Type B pancreatic cell (in vitro differentiated cells): ENCODE measurements at regions not wholly inside any gene's neighbourhood (a gene's known extent, or its start where the extent isn't known, plus 50 kb on each side); places are given as distances from the start of the nearest gene placed in this dataset.

ENCODE experiments used
- DNase-seq: peaks from one replicate; pipeline ENCODE4 v3.0.0; 2021; ENCODE audit warnings: mixed read lengths; ENCODE audit not compliant: unreplicated experiment; ENCODE audit errors: extremely low spot score
- H3K27ac Mint-ChIP-seq: 2 replicates; pipeline ENCODE4 v1.8.0; 2021; ENCODE audit warnings: mild to moderate bottlenecking, mixed read lengths
- H3K27me3 Mint-ChIP-seq: 2 replicates; pipeline ENCODE4 v1.8.0; 2021; ENCODE audit warnings: mixed read lengths
- H3K36me3 Mint-ChIP-seq: 2 replicates; pipeline ENCODE4 v1.8.0; 2021; ENCODE audit warnings: mixed read lengths
- H3K4me1 Mint-ChIP-seq: one replicate; pipeline ENCODE4 v1.8.0; 2021; ENCODE audit warnings: mixed read lengths; ENCODE audit not compliant: unreplicated experiment
- H3K4me3 Mint-ChIP-seq: 2 replicates; pipeline ENCODE4 v1.8.0; 2021; ENCODE audit warnings: mild to moderate bottlenecking, mixed read lengths
- H3K9me3 Mint-ChIP-seq: 2 replicates; pipeline ENCODE4 v1.8.0; 2021; ENCODE audit warnings: mixed read lengths
- CTCF ChIP-seq: fragments of 200-600 bp; sonication (generic); conservative IDR thresholded peaks from 2 replicates; pipeline ENCODE4 v1.5.0; 2021; ENCODE audit warnings: antibody characterized with exemption, mild to moderate bottlenecking

GRCh38 chr3:146948186-146948585, 343.0 kb upstream of the PLSCR5 start:
- no peak for DNase-seq
- TF ChIP-seq CTCF: no peak
- H3K9me3 Mint-ChIP-seq: no peaks in the 10 kb centered on the region
- H3K4me3 Mint-ChIP-seq: no peak overlapping the region
- no peaks in the 10 kb centered on the region for H3K4me1 Mint-ChIP-seq
- no peaks in the 10 kb centered on the region for H3K36me3 Mint-ChIP-seq
- H3K27me3 Mint-ChIP-seq: no peaks in the 10 kb centered on the region
- no peak overlapping the region for H3K27ac Mint-ChIP-seq

GRCh38 chr3:146929696-146930095, 324.6 kb upstream of the PLSCR5 start:
- Mint-ChIP-seq H3K4me1 (no peaks in the 10 kb centered on the region), H3K9me3 (no peaks in the 10 kb centered on the region), H3K27me3 (no peaks in the 10 kb centered on the region), H3K27ac (no peak overlapping the region), H3K4me3 (no peak overlapping the region), H3K36me3 (no peaks in the 10 kb centered on the region)
- TF ChIP-seq CTCF: no peak
- DNase-seq: no peak

GRCh38 chr3:146928421-146929059, 323.4 kb upstream of the PLSCR5 start:
- no peak for TF ChIP-seq CTCF
- Mint-ChIP-seq H3K27me3 (no peaks in the 10 kb centered on the region), H3K4me3 (no peak overlapping the region), H3K4me1 (no peaks in the 10 kb centered on the region), H3K9me3 (no peaks in the 10 kb centered on the region), H3K36me3 (no peaks in the 10 kb centered on the region), H3K27ac (no peak overlapping the region)
- no peak for DNase-seq

GRCh38 chr3:146921693-146922092, 316.5 kb upstream of the PLSCR5 start:
- no peak for DNase-seq
- H3K36me3 Mint-ChIP-seq: no peaks in the 10 kb centered on the region
- no peak for TF ChIP-seq CTCF
- no peaks in the 10 kb centered on the region for H3K27me3 Mint-ChIP-seq
- no peaks in the 10 kb centered on the region for H3K4me1 Mint-ChIP-seq
- no peak overlapping the region for H3K4me3 Mint-ChIP-seq
- no peaks in the 10 kb centered on the region for H3K9me3 Mint-ChIP-seq
- H3K27ac Mint-ChIP-seq: no peak overlapping the region

- H3K9me3 Mint-ChIP-seq: no peaks in the 10 kb centered on the region
- no peaks in the 10 kb centered on the region for H3K36me3 Mint-ChIP-seq
- H3K4me3 Mint-ChIP-seq: no peak overlapping the region
- TF ChIP-seq CTCF: no peak
- H3K4me1 Mint-ChIP-seq: no peaks in the 10 kb centered on the region
- no peaks in the 10 kb centered on the region for H3K27me3 Mint-ChIP-seq
- no peak overlapping the region for H3K27ac Mint-ChIP-seq
- no peak for DNase-seq
These were observed 309.3 kb upstream of the PLSCR5 start for GRCh38 chr3:146914409-146914808.
